Liver (tissue), 8 donors: ENCODE measurements at regions not wholly inside any gene's neighbourhood (a gene's known extent, or its start where the extent isn't known, plus 50 kb on each side); places are given as distances from the start of the nearest gene placed in this dataset.

Experiments
- DNase-seq: peaks from one replicate; pipeline ENCODE4 v3.0.0-alpha.2; 2017; ENCODE audit warnings: low spot score
- H3K27ac ChIP-seq, 2 donors: one replicate each; pipeline ENCODE4 v1.7.0; 2013; ENCODE audit warnings: inconsistent platforms in 2 of 2, low read length in 2 of 2, control low read depth in 1 of 2, low read depth in 1 of 2, mild to moderate bottlenecking in 1 of 2
- H3K27me3 ChIP-seq, 4 donors: one replicate each; pipeline versions ENCODE4 v1.6.1 to v1.7.0; 2013; ENCODE audit warnings: low read length in 3 of 4, inconsistent platforms in 1 of 4, mild to moderate bottlenecking in 1 of 4, moderate library complexity in 1 of 4; ENCODE audit not compliant: control insufficient read depth in 4 of 4, insufficient read depth in 4 of 4
- H3K36me3 ChIP-seq, 4 donors: one replicate each; pipeline versions ENCODE4 v1.6.1 to v1.7.0; 2013; ENCODE audit warnings: low read length in 3 of 4, mild to moderate bottlenecking in 3 of 4, low read depth in 1 of 4, moderate library complexity in 1 of 4; ENCODE audit not compliant: control insufficient read depth in 4 of 4, insufficient read depth in 3 of 4
- H3K4me1 ChIP-seq, 4 donors: one replicate each; pipeline versions ENCODE4 v1.6.1 to v1.7.0; 2013; ENCODE audit warnings: low read length in 3 of 4, mild to moderate bottlenecking in 3 of 4, moderate library complexity in 1 of 4; ENCODE audit not compliant: control insufficient read depth in 4 of 4, insufficient read depth in 4 of 4
- H3K4me3 ChIP-seq, 3 donors: one replicate each; pipeline versions ENCODE4 v1.6.1 to v1.7.0; 2013; ENCODE audit warnings: low read length in 3 of 3, control low read depth in 1 of 3, low read depth in 1 of 3, mild to moderate bottlenecking in 1 of 3
- H3K9ac ChIP-seq, 2 donors: one replicate each; pipeline ENCODE4 v1.7.0; 2013; ENCODE audit warnings: low read length in 2 of 2, mild to moderate bottlenecking in 2 of 2, moderate library complexity in 2 of 2, control low read depth in 1 of 2, low read depth in 1 of 2
- H3K9me3 ChIP-seq, 4 donors: one replicate each; pipeline versions ENCODE4 v1.6.1 to v1.7.0; 2013; ENCODE audit warnings: low read length in 3 of 4; ENCODE audit not compliant: control insufficient read depth in 4 of 4
- CTCF ChIP-seq: fragments of 150-350 bp; IDR thresholded peaks from 2 replicates; pipeline ENCODE4 v1.5.1; 2017; ENCODE audit warnings: improper control_type of control experiment, low read depth, low read length; ENCODE audit not compliant: missing input control
- EGR1 ChIP-seq, 2 donors: IDR thresholded peaks; 2 replicates each; pipeline ENCODE4 v1.6.1; 2016 to 2018; ENCODE audit warnings: antibody characterized with exemption in 2 of 2, low read depth in 2 of 2
- FOXA1 ChIP-seq: IDR thresholded peaks from 2 replicates; pipeline ENCODE4 v1.6.1; 2016; ENCODE audit warnings: antibody characterized with exemption
- FOXA2 ChIP-seq: IDR thresholded peaks from 2 replicates; pipeline ENCODE4 v1.6.1; 2016; ENCODE audit warnings: antibody characterized with exemption
- GABPA ChIP-seq, 2 donors: IDR thresholded peaks in 1 of 2; conservative IDR thresholded peaks in 1 of 2; 2 replicates each; pipeline ENCODE4 v1.6.1; 2016; ENCODE audit warnings: antibody characterized with exemption in 2 of 2, mild to moderate bottlenecking in 1 of 2, moderate library complexity in 1 of 2
- HNF4A ChIP-seq, 2 donors: conservative IDR thresholded peaks; 2 replicates each; pipeline ENCODE4 v1.6.1; 2016; ENCODE audit warnings: antibody characterized with exemption in 2 of 2, mild to moderate bottlenecking in 2 of 2
- HNF4G ChIP-seq: IDR thresholded peaks from 2 replicates; pipeline ENCODE4 v1.6.1; 2016; ENCODE audit warnings: antibody characterized with exemption
- JUND ChIP-seq, 2 donors: IDR thresholded peaks; 2 replicates each; pipeline ENCODE4 v1.6.1; 2016; ENCODE audit warnings: antibody characterized with exemption in 2 of 2
- MAX ChIP-seq: IDR thresholded peaks from 2 replicates; pipeline ENCODE4 v1.6.1; 2016; ENCODE audit warnings: antibody characterized with exemption
- NR2F2 ChIP-seq: IDR thresholded peaks from 2 replicates; pipeline ENCODE4 v1.6.1; 2016; ENCODE audit warnings: antibody characterized with exemption
- RAD21 ChIP-seq, 2 donors: IDR thresholded peaks; 2 replicates each; pipeline ENCODE4 v1.6.1; 2016; ENCODE audit warnings: antibody characterized with exemption in 2 of 2, mild to moderate bottlenecking in 2 of 2
- RXRA ChIP-seq, 2 donors: IDR thresholded peaks; 2 replicates each; pipeline ENCODE4 v1.6.1; 2017 to 2018; ENCODE audit warnings: antibody characterized with exemption in 2 of 2, mild to moderate bottlenecking in 1 of 2
- SP1 ChIP-seq: IDR thresholded peaks from 2 replicates; pipeline ENCODE4 v1.6.1; 2018; ENCODE audit warnings: antibody characterized with exemption, mild to moderate bottlenecking
- TAF1 ChIP-seq: conservative IDR thresholded peaks from 2 replicates; pipeline ENCODE4 v1.6.1; 2016; ENCODE audit warnings: antibody characterized with exemption, mild to moderate bottlenecking
- YY1 ChIP-seq: IDR thresholded peaks from 2 replicates; pipeline ENCODE4 v1.6.1; 2016; ENCODE audit warnings: antibody characterized with exemption, mild to moderate bottlenecking
- WGBS: extraction: QIAGEN DNeasy Blood & Tissue Kit; methylation state at CpG from one replicate; pipeline ENCODE4 v1.1.7; 2013; 5-methylcytosine and 5-hydroxymethylcytosine counted together
- TF ChIP-seq, protein P1 (sequence below): IDR thresholded peaks from 2 replicates; pipeline ENCODE4 v1.6.1; 2016; ENCODE audit warnings: antibody characterized with exemption
- TF ChIP-seq, protein P2 (sequence below): IDR thresholded peaks from 2 replicates; pipeline ENCODE4 v1.6.1; 2016; ENCODE audit warnings: antibody characterized with exemption
- TF ChIP-seq, protein P3 (sequence below): IDR thresholded peaks from 2 replicates; pipeline ENCODE4 v1.6.1; 2016; ENCODE audit warnings: antibody characterized with exemption, mild to moderate bottlenecking
- donor health status: healthy.
- donor health status: healthy.
- donor health status: healthy.
- donor health status: healthy.
- donor health status: healthy.

- no peak overlapping the region for H3K4me3 ChIP-seq
- DNase-seq = no peak
- no peak for TF ChIP-seq SP1
- TF ChIP-seq RXRA (IDR thresholded peaks at IDR 0.05) = no peak
- TF ChIP-seq GABPA (IDR thresholded peaks at IDR 0.05 in 1 of 2, conservative IDR thresholded peaks at IDR 0.05 in 1 of 2) = no peak
- no peak for TF ChIP-seq EGR1 (IDR thresholded peaks at IDR 0.05; ENCODE audit: low read depth in 2 of 2)
- no peak for TF ChIP-seq MAX
- no peak for TF ChIP-seq RAD21 (IDR thresholded peaks at IDR 0.05)
- no peak for TF ChIP-seq YY1
- TF ChIP-seq, protein P1, sequence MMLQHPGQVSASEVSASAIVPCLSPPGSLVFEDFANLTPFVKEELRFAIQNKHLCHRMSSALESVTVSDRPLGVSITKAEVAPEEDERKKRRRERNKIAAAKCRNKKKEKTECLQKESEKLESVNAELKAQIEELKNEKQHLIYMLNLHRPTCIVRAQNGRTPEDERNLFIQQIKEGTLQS = no peak
- no peak for TF ChIP-seq FOXA1
- TF ChIP-seq, protein P2, sequence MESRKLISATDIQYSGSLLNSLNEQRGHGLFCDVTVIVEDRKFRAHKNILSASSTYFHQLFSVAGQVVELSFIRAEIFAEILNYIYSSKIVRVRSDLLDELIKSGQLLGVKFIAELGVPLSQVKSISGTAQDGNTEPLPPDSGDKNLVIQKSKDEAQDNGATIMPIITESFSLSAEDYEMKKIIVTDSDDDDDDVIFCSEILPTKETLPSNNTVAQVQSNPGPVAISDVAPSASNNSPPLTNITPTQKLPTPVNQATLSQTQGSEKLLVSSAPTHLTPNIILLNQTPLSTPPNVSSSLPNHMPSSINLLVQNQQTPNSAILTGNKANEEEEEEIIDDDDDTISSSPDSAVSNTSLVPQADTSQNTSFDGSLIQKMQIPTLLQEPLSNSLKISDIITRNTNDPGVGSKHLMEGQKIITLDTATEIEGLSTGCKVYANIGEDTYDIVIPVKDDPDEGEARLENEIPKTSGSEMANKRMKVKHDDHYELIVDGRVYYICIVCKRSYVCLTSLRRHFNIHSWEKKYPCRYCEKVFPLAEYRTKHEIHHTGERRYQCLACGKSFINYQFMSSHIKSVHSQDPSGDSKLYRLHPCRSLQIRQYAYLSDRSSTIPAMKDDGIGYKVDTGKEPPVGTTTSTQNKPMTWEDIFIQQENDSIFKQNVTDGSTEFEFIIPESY = no peak
- no peak for TF ChIP-seq NR2F2
- TF ChIP-seq, protein P3, sequence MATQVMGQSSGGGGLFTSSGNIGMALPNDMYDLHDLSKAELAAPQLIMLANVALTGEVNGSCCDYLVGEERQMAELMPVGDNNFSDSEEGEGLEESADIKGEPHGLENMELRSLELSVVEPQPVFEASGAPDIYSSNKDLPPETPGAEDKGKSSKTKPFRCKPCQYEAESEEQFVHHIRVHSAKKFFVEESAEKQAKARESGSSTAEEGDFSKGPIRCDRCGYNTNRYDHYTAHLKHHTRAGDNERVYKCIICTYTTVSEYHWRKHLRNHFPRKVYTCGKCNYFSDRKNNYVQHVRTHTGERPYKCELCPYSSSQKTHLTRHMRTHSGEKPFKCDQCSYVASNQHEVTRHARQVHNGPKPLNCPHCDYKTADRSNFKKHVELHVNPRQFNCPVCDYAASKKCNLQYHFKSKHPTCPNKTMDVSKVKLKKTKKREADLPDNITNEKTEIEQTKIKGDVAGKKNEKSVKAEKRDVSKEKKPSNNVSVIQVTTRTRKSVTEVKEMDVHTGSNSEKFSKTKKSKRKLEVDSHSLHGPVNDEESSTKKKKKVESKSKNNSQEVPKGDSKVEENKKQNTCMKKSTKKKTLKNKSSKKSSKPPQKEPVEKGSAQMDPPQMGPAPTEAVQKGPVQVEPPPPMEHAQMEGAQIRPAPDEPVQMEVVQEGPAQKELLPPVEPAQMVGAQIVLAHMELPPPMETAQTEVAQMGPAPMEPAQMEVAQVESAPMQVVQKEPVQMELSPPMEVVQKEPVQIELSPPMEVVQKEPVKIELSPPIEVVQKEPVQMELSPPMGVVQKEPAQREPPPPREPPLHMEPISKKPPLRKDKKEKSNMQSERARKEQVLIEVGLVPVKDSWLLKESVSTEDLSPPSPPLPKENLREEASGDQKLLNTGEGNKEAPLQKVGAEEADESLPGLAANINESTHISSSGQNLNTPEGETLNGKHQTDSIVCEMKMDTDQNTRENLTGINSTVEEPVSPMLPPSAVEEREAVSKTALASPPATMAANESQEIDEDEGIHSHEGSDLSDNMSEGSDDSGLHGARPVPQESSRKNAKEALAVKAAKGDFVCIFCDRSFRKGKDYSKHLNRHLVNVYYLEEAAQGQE = no peak
- no peak for TF ChIP-seq HNF4A (conservative IDR thresholded peaks at IDR 0.05)
- no peak for TF ChIP-seq FOXA2
- TF ChIP-seq HNF4G = no peak
- TF ChIP-seq CTCF = no peak
- TF ChIP-seq TAF1 = no peak
- H3K4me1 ChIP-seq = no peaks in the 10 kb centered on the region
- no peaks in the 10 kb centered on the region for H3K36me3 ChIP-seq
- no peak overlapping the region for H3K9ac ChIP-seq
- H3K27me3 ChIP-seq = no peaks in the 10 kb centered on the region
- no peaks in the 10 kb centered on the region for H3K9me3 ChIP-seq
- no peak overlapping the region for H3K27ac ChIP-seq
- 54% methylated on average over 2 of the region's 2 CpGs for WGBS
These were observed 106.2 kb upstream of the PITRM1 start for GRCh38 chr10:3278771-3279170.

DNA sequence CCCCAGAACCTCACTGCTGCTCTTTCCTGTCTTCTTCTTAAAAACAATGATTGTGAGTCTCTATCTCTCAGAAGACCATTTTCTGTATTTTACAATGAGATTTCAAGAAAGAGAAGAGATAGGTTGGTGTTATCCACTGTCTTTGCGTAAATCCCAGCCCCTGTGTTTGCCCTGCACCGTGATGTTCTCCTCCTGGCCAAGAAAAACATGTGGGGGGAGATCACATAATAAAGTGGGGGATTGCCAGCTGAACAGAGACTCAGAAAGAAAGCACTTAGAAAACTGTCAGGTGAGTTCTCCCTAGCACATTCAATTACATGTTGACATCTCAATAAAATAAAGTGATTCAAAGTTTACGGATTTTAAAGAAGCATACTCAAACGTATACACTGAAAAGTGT lies 105.0 kb upstream of the PITRM1 start:
- Histone ChIP-seq H3K4me1 (no peaks in the 10 kb centered on the region), H3K9me3 (no peaks in the 10 kb centered on the region), H3K9ac (no peak overlapping the region), H3K4me3 (no peak overlapping the region), H3K27ac (no peak overlapping the region), H3K36me3 (no peaks in the 10 kb centered on the region), H3K27me3 (peaks cover 0 to 2% (median 0%) of the 10 kb centered on the region in 4 donors)
- TF ChIP-seq SP1 (no peak), HNF4A (conservative IDR thresholded peaks at IDR 0.05) (no peak), RXRA (IDR thresholded peaks at IDR 0.05) (no peak), NR2F2 (no peak), FOXA1 (no peak), YY1 (no peak), GABPA (IDR thresholded peaks at IDR 0.05 in 1 of 2, conservative IDR thresholded peaks at IDR 0.05 in 1 of 2) (no peak), HNF4G (no peak), RAD21 (IDR thresholded peaks at IDR 0.05) (no peak), JUND (IDR thresholded peaks at IDR 0.05) (no peak), EGR1 (IDR thresholded peaks at IDR 0.05; ENCODE audit: low read depth in 2 of 2) (no peak), TAF1 (no peak), MAX (no peak)
- TF ChIP-seq, protein P3 = no peak
- DNase-seq = no peak
- WGBS = 69% methylated on average over 4 of the region's 4 CpGs
